Neural cell (in vitro differentiated cells): ENCODE measurements at regions not wholly inside any gene's neighbourhood (a gene's known extent, or its start where the extent isn't known, plus 50 kb on each side); places are given as distances from the start of the nearest gene placed in this dataset.

ENCODE experiments used
- H2AFZ ChIP-seq: fragments of 200-600, 300-800 bp; sonication (generic), shearing (Covaris generic); 2 replicates; pipeline ENCODE4 v1.6.0; 2014; ENCODE audit warnings: low read depth, mild to moderate bottlenecking, antibody characterized with exemption, low read length, moderate library complexity
- H3F3A ChIP-seq: fragments of 200-600 bp; shearing (Covaris generic); 2 replicates; pipeline ENCODE4 v1.6.1; 2016; ENCODE audit warnings: mild to moderate bottlenecking, moderate library complexity, mixed read lengths, antibody characterized with exemption, low read length; ENCODE audit not compliant: insufficient read depth, poor library complexity, severe bottlenecking
- H3K27ac ChIP-seq: fragments of 200-600, 300-800 bp; sonication (generic), shearing (Covaris generic); 2 replicates; pipeline ENCODE4 v1.5.1; 2014; ENCODE audit warnings: mild to moderate bottlenecking, low read length, moderate library complexity
- H3K27me3 ChIP-seq: fragments of 300-800, 200-600 bp; sonication (generic), shearing (Covaris generic); 2 replicates; pipeline ENCODE4 v1.6.0; 2014; ENCODE audit warnings: mild to moderate bottlenecking, low read depth, low read length, moderate library complexity; ENCODE audit not compliant: insufficient read depth
- H3K36me3 ChIP-seq: fragments of 300-800, 200-600 bp; sonication (generic), shearing (Covaris generic); 2 replicates; pipeline ENCODE4 v1.5.1; 2014; ENCODE audit warnings: mild to moderate bottlenecking, antibody characterized with exemption, low read length, moderate library complexity; ENCODE audit not compliant: insufficient read depth
- H3K4me2 ChIP-seq: fragments of 300-800, 200-600 bp; sonication (generic), shearing (Covaris generic); 2 replicates; pipeline ENCODE4 v1.6.0; 2014; ENCODE audit warnings: mild to moderate bottlenecking, low read length
- H3K4me3 ChIP-seq: fragments of 300-800, 200-600 bp; sonication (generic), shearing (Covaris generic); 2 replicates; pipeline ENCODE4 v1.5.1; 2014; ENCODE audit warnings: mild to moderate bottlenecking, low read length, moderate library complexity
- H3K79me2 ChIP-seq: fragments of 200-600 bp; shearing (Covaris generic); replicated peaks from 2 replicates; pipeline ENCODE4 v1.6.0; 2014; ENCODE audit warnings: mild to moderate bottlenecking, low read length, moderate library complexity; ENCODE audit not compliant: insufficient read depth
- H3K9ac ChIP-seq: fragments of 300-800, 200-600 bp; sonication (generic), shearing (Covaris generic); 2 replicates; pipeline ENCODE4 v1.6.1; 2016; ENCODE audit warnings: mild to moderate bottlenecking, low read length, mixed read lengths
- H3K9me2 ChIP-seq: fragments of 200-600 bp; shearing (Covaris generic); 2 replicates; pipeline ENCODE4 v1.6.1; 2016; ENCODE audit warnings: mild to moderate bottlenecking, low read length, mixed read lengths; ENCODE audit not compliant: insufficient read depth
- H3K9me3 ChIP-seq: fragments of 200-600, 300-800 bp; sonication (generic), shearing (Covaris generic); 2 replicates; pipeline ENCODE4 v1.6.1; 2016; ENCODE audit warnings: mild to moderate bottlenecking, mixed run types, low read length, moderate library complexity, mixed read lengths
- H4K20me1 ChIP-seq: fragments of 200-600 bp; shearing (Covaris generic); 2 replicates; pipeline ENCODE4 v1.6.1; 2016; ENCODE audit warnings: mild to moderate bottlenecking, mixed run types; ENCODE audit not compliant: insufficient read depth
- EP300 ChIP-seq: fragments of 450-650 bp; conservative IDR thresholded peaks from 2 replicates; pipeline ENCODE4 v1.6.1; 2014; ENCODE audit warnings: antibody characterized with exemption, mild to moderate bottlenecking, moderate library complexity; ENCODE audit not compliant: poor library complexity, severe bottlenecking
- EZH2 ChIP-seq: fragments of 200-600, 300-800 bp; shearing (Covaris generic), sonication (generic); IDR thresholded peaks from 2 replicates; pipeline ENCODE4 v1.6.1; 2014; ENCODE audit warnings: antibody characterized with exemption, low read length, borderline replicate concordance, mild to moderate bottlenecking; ENCODE audit not compliant: insufficient read depth, poor library complexity, severe bottlenecking
- MXI1 ChIP-seq: fragments of 450-650 bp; conservative IDR thresholded peaks from 2 replicates; pipeline ENCODE4 v1.6.1; 2014; ENCODE audit warnings: antibody characterized with exemption, mild to moderate bottlenecking; ENCODE audit not compliant: poor library complexity, severe bottlenecking
- POLR2AphosphoS5 ChIP-seq: IDR thresholded peaks from 2 replicates; pipeline ENCODE4 v1.6.1; 2012
- RAD21 ChIP-seq: fragments of 450-650 bp; conservative IDR thresholded peaks from 2 replicates; pipeline ENCODE4 v1.6.1; 2014; ENCODE audit warnings: antibody characterized with exemption, mild to moderate bottlenecking, moderate library complexity
- SMC3 ChIP-seq: fragments of 450-650 bp; conservative IDR thresholded peaks from 2 replicates; pipeline ENCODE4 v1.6.1; 2014; ENCODE audit warnings: antibody characterized with exemption, mild to moderate bottlenecking, moderate library complexity; ENCODE audit not compliant: poor library complexity
- TAF1 ChIP-seq: IDR thresholded peaks from 2 replicates; pipeline ENCODE4 v1.6.1; 2012; ENCODE audit warnings: low read depth
- small RNA-seq, 3 experiments: library from RNA; depleted of rRNA; stranded (forward); fragments of <200 nt; gene quantifications; one replicate each; pipeline ENCODE3, GENCODE V24; 2012
- TF ChIP-seq, protein P1 (sequence below): IDR thresholded peaks from 2 replicates; pipeline ENCODE4 v1.6.1; 2012; ENCODE audit warnings: borderline replicate concordance
- TF ChIP-seq, protein P2 (sequence below): fragments of 450-650 bp; IDR thresholded peaks from 2 replicates; pipeline ENCODE4 v1.5.1; 2014; ENCODE audit warnings: antibody characterized with exemption, mild to moderate bottlenecking, moderate library complexity; ENCODE audit not compliant: poor library complexity, severe bottlenecking

DNA sequence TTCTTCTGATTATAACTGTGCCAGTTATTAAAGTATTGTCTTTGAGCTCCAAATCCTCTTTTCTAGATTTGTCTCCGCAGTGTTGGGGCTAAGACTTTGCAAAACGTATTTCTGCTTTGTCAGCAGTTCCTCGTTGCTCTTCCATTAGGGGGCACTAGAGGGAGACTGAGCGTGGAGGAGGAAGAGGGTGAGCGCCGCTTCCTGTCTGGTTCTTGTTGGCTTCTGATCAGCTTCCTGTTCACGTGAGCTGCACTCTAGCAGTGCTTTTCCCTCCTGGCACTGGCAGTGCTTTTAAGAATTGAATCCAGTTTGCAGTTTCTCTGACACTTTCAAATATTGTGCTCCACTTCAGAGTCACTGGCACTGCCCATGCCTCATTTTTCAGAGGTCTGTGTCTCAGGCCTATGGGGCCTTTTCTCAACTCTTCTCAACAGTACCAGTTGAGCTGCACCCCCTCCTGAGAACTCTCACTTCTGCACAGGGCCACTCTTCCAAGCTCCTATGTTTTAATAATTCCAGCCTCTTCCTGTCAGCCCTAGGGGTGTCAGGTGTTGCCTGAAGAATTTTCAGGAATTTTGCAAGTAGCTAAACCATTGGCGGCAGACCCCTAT is 54.4 kb upstream of the LCORL start:
- H3K9me3 ChIP-seq: no peaks in the 10 kb centered on the region
- no peaks in the 10 kb centered on the region for H3K36me3 ChIP-seq
- no peaks in the 10 kb centered on the region for H3F3A ChIP-seq
- no peak overlapping the region for H3K27ac ChIP-seq
- no peaks in the 10 kb centered on the region for H3K9me2 ChIP-seq
- H3K79me2 ChIP-seq: no peaks in the 10 kb centered on the region
- H3K27me3 ChIP-seq: no peaks in the 10 kb centered on the region
- H3K4me2 ChIP-seq: no peak overlapping the region
- TF ChIP-seq EP300 (no peak), POLR2AphosphoS5 (no peak)
- TF ChIP-seq, protein P1, sequence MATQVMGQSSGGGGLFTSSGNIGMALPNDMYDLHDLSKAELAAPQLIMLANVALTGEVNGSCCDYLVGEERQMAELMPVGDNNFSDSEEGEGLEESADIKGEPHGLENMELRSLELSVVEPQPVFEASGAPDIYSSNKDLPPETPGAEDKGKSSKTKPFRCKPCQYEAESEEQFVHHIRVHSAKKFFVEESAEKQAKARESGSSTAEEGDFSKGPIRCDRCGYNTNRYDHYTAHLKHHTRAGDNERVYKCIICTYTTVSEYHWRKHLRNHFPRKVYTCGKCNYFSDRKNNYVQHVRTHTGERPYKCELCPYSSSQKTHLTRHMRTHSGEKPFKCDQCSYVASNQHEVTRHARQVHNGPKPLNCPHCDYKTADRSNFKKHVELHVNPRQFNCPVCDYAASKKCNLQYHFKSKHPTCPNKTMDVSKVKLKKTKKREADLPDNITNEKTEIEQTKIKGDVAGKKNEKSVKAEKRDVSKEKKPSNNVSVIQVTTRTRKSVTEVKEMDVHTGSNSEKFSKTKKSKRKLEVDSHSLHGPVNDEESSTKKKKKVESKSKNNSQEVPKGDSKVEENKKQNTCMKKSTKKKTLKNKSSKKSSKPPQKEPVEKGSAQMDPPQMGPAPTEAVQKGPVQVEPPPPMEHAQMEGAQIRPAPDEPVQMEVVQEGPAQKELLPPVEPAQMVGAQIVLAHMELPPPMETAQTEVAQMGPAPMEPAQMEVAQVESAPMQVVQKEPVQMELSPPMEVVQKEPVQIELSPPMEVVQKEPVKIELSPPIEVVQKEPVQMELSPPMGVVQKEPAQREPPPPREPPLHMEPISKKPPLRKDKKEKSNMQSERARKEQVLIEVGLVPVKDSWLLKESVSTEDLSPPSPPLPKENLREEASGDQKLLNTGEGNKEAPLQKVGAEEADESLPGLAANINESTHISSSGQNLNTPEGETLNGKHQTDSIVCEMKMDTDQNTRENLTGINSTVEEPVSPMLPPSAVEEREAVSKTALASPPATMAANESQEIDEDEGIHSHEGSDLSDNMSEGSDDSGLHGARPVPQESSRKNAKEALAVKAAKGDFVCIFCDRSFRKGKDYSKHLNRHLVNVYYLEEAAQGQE: no peak
- H2AFZ ChIP-seq: no peak overlapping the region
- H3K4me3 ChIP-seq: no peak overlapping the region
- H4K20me1 ChIP-seq: no peaks in the 10 kb centered on the region
- H3K9ac ChIP-seq: no peak overlapping the region

- no peaks in the 10 kb centered on the region for H3K36me3 ChIP-seq
- H3K9ac ChIP-seq: no peak overlapping the region
- no peaks in the 10 kb centered on the region for H3K27me3 ChIP-seq
- no peak overlapping the region for H2AFZ ChIP-seq
- no peaks in the 10 kb centered on the region for H3K9me3 ChIP-seq
- H4K20me1 ChIP-seq: no peaks in the 10 kb centered on the region
- no peak overlapping the region for H3K4me3 ChIP-seq
- no peak overlapping the region for H3K4me2 ChIP-seq
- no peaks in the 10 kb centered on the region for H3F3A ChIP-seq
- no peak for TF ChIP-seq EZH2
- no peak for TF ChIP-seq POLR2AphosphoS5
- TF ChIP-seq RAD21: no peak
- TF ChIP-seq MXI1: no peak
- no peak for TF ChIP-seq EP300
- no peak for TF ChIP-seq TAF1
- no peak for TF ChIP-seq SMC3
- TF ChIP-seq, protein P2, sequence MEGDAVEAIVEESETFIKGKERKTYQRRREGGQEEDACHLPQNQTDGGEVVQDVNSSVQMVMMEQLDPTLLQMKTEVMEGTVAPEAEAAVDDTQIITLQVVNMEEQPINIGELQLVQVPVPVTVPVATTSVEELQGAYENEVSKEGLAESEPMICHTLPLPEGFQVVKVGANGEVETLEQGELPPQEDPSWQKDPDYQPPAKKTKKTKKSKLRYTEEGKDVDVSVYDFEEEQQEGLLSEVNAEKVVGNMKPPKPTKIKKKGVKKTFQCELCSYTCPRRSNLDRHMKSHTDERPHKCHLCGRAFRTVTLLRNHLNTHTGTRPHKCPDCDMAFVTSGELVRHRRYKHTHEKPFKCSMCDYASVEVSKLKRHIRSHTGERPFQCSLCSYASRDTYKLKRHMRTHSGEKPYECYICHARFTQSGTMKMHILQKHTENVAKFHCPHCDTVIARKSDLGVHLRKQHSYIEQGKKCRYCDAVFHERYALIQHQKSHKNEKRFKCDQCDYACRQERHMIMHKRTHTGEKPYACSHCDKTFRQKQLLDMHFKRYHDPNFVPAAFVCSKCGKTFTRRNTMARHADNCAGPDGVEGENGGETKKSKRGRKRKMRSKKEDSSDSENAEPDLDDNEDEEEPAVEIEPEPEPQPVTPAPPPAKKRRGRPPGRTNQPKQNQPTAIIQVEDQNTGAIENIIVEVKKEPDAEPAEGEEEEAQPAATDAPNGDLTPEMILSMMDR: no peak
- TF ChIP-seq, protein P1: no peak
- H3K27ac ChIP-seq: no peak overlapping the region
- no peaks in the 10 kb centered on the region for H3K79me2 ChIP-seq
- H3K9me2 ChIP-seq: no peaks in the 10 kb centered on the region
These were observed 50.3 kb upstream of the LCORL start for GRCh38 chr4:18071894-18072293.

Small RNAs in the stretch of these regions (small RNA-seq; reads per million reads assigned to genes)
- gene RNA5SP157: 0 reads per million in 3 experiments
